ENCODE measurements at regions not wholly inside any gene's neighbourhood (a gene's known extent, or its start where the extent isn't known, plus 50 kb on each side); places are given as distances from the start of the nearest gene placed in this dataset.

- 77 to 80% methylated on average over 16 of the region's 16 CpGs for WGBS, 2 donors
- Histone ChIP-seq H3K36me3 (no peaks in the 10 kb centered on the region), H3K4me3 (replicated peaks in 1 of 3) (no peak overlapping the region), H3K4me1 (peaks cover 12 to 41% of the 10 kb centered on the region in 2 donors), H3K9me3 (no peaks in the 10 kb centered on the region), H3K27me3 (no peaks in the 10 kb centered on the region), H3K27ac (no peak overlapping the region)
- TF ChIP-seq CTCF (IDR thresholded peaks at IDR 0.05) (no peak), POLR2A (IDR thresholded peaks at IDR 0.05) (no peak)
- intact Hi-C loops (cut with DNase I), result no loop called here
- DNase-seq, result no peak
Measured at GRCh38 chr3:43958005-43958770, 267.4 kb downstream of the ABHD5 start.

GRCh38 chr3:43958973-43959372, 268.2 kb downstream of the ABHD5 start:
- Histone ChIP-seq H3K9me3 (no peaks in the 10 kb centered on the region), H3K27me3 (no peaks in the 10 kb centered on the region), H3K4me1 (peaks cover 6 to 34% of the 10 kb centered on the region in 2 donors), H3K4me3 (replicated peaks in 1 of 3) (no peak overlapping the region), H3K36me3 (no peaks in the 10 kb centered on the region), H3K27ac (no peak overlapping the region)
- no peak for DNase-seq
- WGBS, 2 donors, result 86 to 92% methylated on average over 3 of the region's 3 CpGs
- TF ChIP-seq POLR2A (IDR thresholded peaks at IDR 0.05), result no peak
- TF ChIP-seq CTCF (IDR thresholded peaks at IDR 0.05), result no peak
- intact Hi-C loops (cut with DNase I), result no loop called here

GRCh38 chr3:43959498-43960447, 269.0 kb downstream of the ABHD5 start:
- WGBS, 2 donors, result 75 to 76% methylated on average over 8 to 10 of the region's 10 CpGs
- no peaks in the 10 kb centered on the region for H3K36me3 ChIP-seq
- H3K4me3 ChIP-seq (replicated peaks in 1 of 3), result no peak overlapping the region
- TF ChIP-seq POLR2A (IDR thresholded peaks at IDR 0.05) (no peak), CTCF (IDR thresholded peaks at IDR 0.05) (no peak)
- peaks cover under 1 to 28% of the 10 kb centered on the region in 2 donors for H3K4me1 ChIP-seq
- DNase-seq, result no peak
- H3K27ac ChIP-seq, result no peak overlapping the region
- intact Hi-C loops (cut with DNase I), result no loop called here
- H3K27me3 ChIP-seq, result no peaks in the 10 kb centered on the region
- no peaks in the 10 kb centered on the region for H3K9me3 ChIP-seq

GRCh38 chr3:43960448-43960840, 269.7 kb downstream of the ABHD5 start:
- intact Hi-C loops (cut with DNase I), result no loop called here
- Histone ChIP-seq H3K4me1 (peaks cover 0 to 21% of the 10 kb centered on the region in 2 donors), H3K4me3 (replicated peaks in 1 of 3) (no peak overlapping the region), H3K36me3 (no peaks in the 10 kb centered on the region), H3K27ac (no peak overlapping the region), H3K27me3 (no peaks in the 10 kb centered on the region), H3K9me3 (no peaks in the 10 kb centered on the region)
- DNase-seq, result peak; percentile 57 to 59
- TF ChIP-seq POLR2A (IDR thresholded peaks at IDR 0.05), result no peak
- TF ChIP-seq CTCF (IDR thresholded peaks at IDR 0.05), result no peak
- 38 to 48% methylated on average over 3 of the region's 3 CpGs for WGBS, 2 donors

- 96 to 97% methylated on average over 2 of the region's 2 CpGs for WGBS, 2 donors
- Histone ChIP-seq H3K9me3 (no peaks in the 10 kb centered on the region), H3K27me3 (no peaks in the 10 kb centered on the region), H3K36me3 (no peaks in the 10 kb centered on the region), H3K27ac (no peak overlapping the region), H3K4me3 (replicated peaks in 1 of 3) (no peak overlapping the region), H3K4me1 (peaks cover 0 to 11% of the 10 kb centered on the region in 2 donors)
- no peak for TF ChIP-seq POLR2A (IDR thresholded peaks at IDR 0.05)
- TF ChIP-seq CTCF (IDR thresholded peaks at IDR 0.05), result no peak
- no peak for DNase-seq
- intact Hi-C loops (cut with DNase I), result no loop called here
Measured at GRCh38 chr3:43962043-43962442, 271.3 kb downstream of the ABHD5 start.
